Esophagus muscularis mucosa (tissue), 4 donors: ENCODE measurements at regions not wholly inside any gene's neighbourhood (a gene's known extent, or its start where the extent isn't known, plus 50 kb on each side); places are given as distances from the start of the nearest gene placed in this dataset.

Experiments used
- CTCF ChIP-seq, 3 experiments: fragments of 200-600 bp in 2 of 3; fragments of 450-650 bp in 1 of 3; sonication (generic) in 2 of 3; IDR thresholded peaks; one replicate each; pipeline ENCODE4 v1.5.1; 2017 to 2019; ENCODE audit warnings: antibody characterized with exemption in 3 of 3, mild to moderate bottlenecking in 2 of 3, moderate library complexity in 1 of 3
- EP300 ChIP-seq: sonication (generic); formaldehyde crosslinking; IDR thresholded peaks from one replicate; pipeline ENCODE4 v1.6.1; 2017; ENCODE audit warnings: antibody characterized with exemption
- POLR2A ChIP-seq: fragments of 450-650 bp; IDR thresholded peaks from one replicate; pipeline ENCODE4 v1.6.1; 2017; ENCODE audit warnings: antibody characterized with exemption, moderate library complexity, mild to moderate bottlenecking, low read depth
- POLR2AphosphoS5 ChIP-seq, 2 donors: sonication (generic); formaldehyde crosslinking; IDR thresholded peaks; one replicate each; pipeline ENCODE4 v1.6.1; 2017; ENCODE audit warnings: antibody characterized with exemption in 2 of 2

GRCh38 chr3:127114337-127115070 is 78.4 kb upstream of the PRR23E start:
- TF ChIP-seq CTCF (IDR thresholded peaks at IDR 0.05), result no peak
- TF ChIP-seq EP300, result no peak
- TF ChIP-seq POLR2AphosphoS5 (IDR thresholded peaks at IDR 0.05), result no peak
- TF ChIP-seq POLR2A, result no peak
